HepG2 (cell line): ENCODE measurements at regions not wholly inside any gene's neighbourhood (a gene's known extent, or its start where the extent isn't known, plus 50 kb on each side); places are given as distances from the start of the nearest gene placed in this dataset.

ENCODE experiments used
- ATAC-seq: fragments of 200-7000 bp; cut with Tn5 transposase; 3 replicates; pipeline ENCODE4 v1.9.1; 2020; ENCODE audit warnings: mild to moderate bottlenecking, moderate library complexity
- BruUV-seq: library from RNA; stranded (reverse); fragments of 400-500 nt; replicated peaks from 2 replicates; lab custom pipeline; 2021; lab: Mats Ljungman, UMichigan
- CTCF ChIA-PET: fragments of 300-600 bp; formaldehyde crosslinking; extraction: SDS; loops from one replicate; lab custom pipeline; 2021; ENCODE audit warnings: low total read pairs, inconsistent platforms, low intra/inter-chr PET ratio; lab: Yijun Ruan, JAX
- POLR2A ChIA-PET: fragments of 350-600 bp; sonication (Branson Sonifier 250); formaldehyde crosslinking; loops from one replicate; lab custom pipeline; 2020; ENCODE audit warnings: antibody characterized with exemption, inconsistent platforms; lab: Yijun Ruan, JAX
- DNase-seq: peaks from one replicate; pipeline ENCODE4 v3.0.0-alpha.2; 2015; ENCODE audit warnings: low spot score
- FAIRE-seq: peaks from 3 replicates; lab custom pipeline; 2011; peaks lifted over from hg19 to GRCh38; lab: Jason Lieb, UNC
- H2AFZ ChIP-seq: one replicate; pipeline ENCODE4 v1.6.1; 2011; ENCODE audit warnings: low read length, inconsistent platforms
- H3K27ac ChIP-seq: fragments of 300-600 bp; 3 replicates; pipeline ENCODE4 v1.8.0; 2011; ENCODE audit warnings: mixed run types, mild to moderate bottlenecking, mixed read lengths, low read length, inconsistent platforms; ENCODE audit not compliant: insufficient read depth; ENCODE audit errors: extremely low read length
- H3K27me3 ChIP-seq, 2 experiments: fragments of 200-600 bp in 1 of 2; 2 replicates in 1 of 2; 3 replicates in 1 of 2; pipeline versions ENCODE4 v1.6.0 to v1.8.0; 2011; ENCODE audit warnings: low read length in 2 of 2, mild to moderate bottlenecking in 2 of 2, moderate library complexity in 2 of 2, inconsistent platforms in 1 of 2; ENCODE audit not compliant: insufficient read depth in 2 of 2, control insufficient read depth in 1 of 2
- H3K36me3 ChIP-seq, 2 experiments: fragments of 200-600 bp in 1 of 2; replicated peaks in 1 of 2; 2 replicates in 1 of 2; 3 replicates in 1 of 2; pipeline versions ENCODE4 v1.5.1 to v1.8.0; 2011; ENCODE audit warnings: low read length in 2 of 2, inconsistent platforms in 1 of 2; ENCODE audit not compliant: insufficient read depth in 2 of 2, control insufficient read depth in 1 of 2
- H3K4me1 ChIP-seq: 2 replicates; pipeline ENCODE4 v1.5.1; 2012; ENCODE audit warnings: low read length, inconsistent platforms; ENCODE audit not compliant: insufficient read depth
- H3K4me2 ChIP-seq: 2 replicates; pipeline ENCODE4 v1.6.0; 2011; ENCODE audit warnings: low read depth, low read length, inconsistent platforms
- H3K4me3 ChIP-seq, 3 experiments: fragments of 200-600 bp in 1 of 3; sonication (generic), shearing (Covaris generic) in 1 of 3; replicated peaks in 1 of 3; 2 replicates each; pipeline ENCODE4 v1.5.1; 2011 to 2016; ENCODE audit warnings: low read length in 3 of 3, inconsistent platforms in 2 of 3, low read depth in 2 of 3, mild to moderate bottlenecking in 2 of 3, control low read depth in 1 of 3, mixed read lengths in 1 of 3; ENCODE audit not compliant: insufficient read depth in 1 of 3
- H3K79me2 ChIP-seq: one replicate; pipeline ENCODE4 v1.6.1; 2011; ENCODE audit warnings: low read length, inconsistent platforms; ENCODE audit not compliant: insufficient read depth
- H3K9ac ChIP-seq: 2 replicates; pipeline ENCODE4 v1.6.0; 2011; ENCODE audit warnings: mild to moderate bottlenecking, low read depth, low read length, inconsistent platforms; ENCODE audit not compliant: insufficient read depth
- H3K9me3 ChIP-seq: 2 replicates; pipeline ENCODE4 v1.5.1; 2012; ENCODE audit warnings: mild to moderate bottlenecking, low read length
- H4K20me1 ChIP-seq: 2 replicates; pipeline ENCODE4 v1.6.0; 2011; ENCODE audit warnings: inconsistent platforms, mild to moderate bottlenecking, low read length, moderate library complexity; ENCODE audit not compliant: insufficient read depth
- ATF1 ChIP-seq: IDR thresholded peaks from 2 replicates; pipeline ENCODE4 v1.6.1; 2016; ENCODE audit warnings: mild to moderate bottlenecking, control low read depth
- CBX1 ChIP-seq: IDR thresholded peaks from one replicate; pipeline ENCODE4 v1.6.1; 2016; ENCODE audit warnings: antibody characterized with exemption, low read depth
- CSRNP1 ChIP-seq: sonication (generic); formaldehyde crosslinking; IDR thresholded peaks from 2 replicates; pipeline ENCODE4 v1.8.1; 2023; ENCODE audit warnings: mild to moderate bottlenecking, missing genetic modification reagents
- MXD4 ChIP-seq: IDR thresholded peaks from 2 replicates; pipeline ENCODE4 v1.6.1; 2016; ENCODE audit warnings: mild to moderate bottlenecking, missing biosample characterization, missing genetic modification reagents
- NPAS2 ChIP-seq: sonication (generic); formaldehyde crosslinking; IDR thresholded peaks from 2 replicates; pipeline ENCODE4 v1.8.0; 2022; ENCODE audit warnings: mild to moderate bottlenecking, missing genetic modification reagents, borderline replicate concordance
- SP1 ChIP-seq, 2 experiments: fragments of 450-650 bp in 1 of 2; sonication (generic) in 1 of 2; formaldehyde crosslinking in 1 of 2; IDR thresholded peaks; 2 replicates each; pipeline versions ENCODE4 v1.4.0 to v1.6.1; 2016 to 2020; ENCODE audit warnings: missing genetic modification reagents in 1 of 2
- ZFP1 ChIP-seq: IDR thresholded peaks from 2 replicates; pipeline ENCODE4 v1.6.1; 2016
- ZNF563 ChIP-seq: sonication (generic); formaldehyde crosslinking; IDR thresholded peaks from 2 replicates; pipeline ENCODE4 v1.8.0; 2022; ENCODE audit warnings: mild to moderate bottlenecking, moderate library complexity, missing genetic modification reagents
- WGBS: methylation state at CpG from one replicate; pipeline ENCODE4 v1.1.6; 2017; ENCODE audit warnings: low lambda C conversion rate; 5-methylcytosine and 5-hydroxymethylcytosine counted together
- in situ Hi-C: cut with HindIII; loops from 2 replicates; pipeline ENCODE4 v1.10.0; 2017; ENCODE audit warnings: low pct_unique_long_range_greater_than_20kb; ENCODE audit not compliant: extremely low pct_ligation_motif_present
- intact Hi-C: fragments of 100-400 bp; cut with micrococcal nuclease; formaldehyde crosslinking; loops from one replicate; pipeline ENCODE4 v1.10.0; 2022; ENCODE audit not compliant: unreplicated experiment

GRCh38 chr1:5567839-5568238, 424.4 kb downstream of the NPHP4 start (continued):
- TF ChIP-seq CSRNP1 (no peak), NPAS2 (CRISPR knock-in tag) (no peak), MXD4 (no peak)

- in situ Hi-C loops: no loop called here
- H3K9ac ChIP-seq: no peak overlapping the region
- H3K36me3 ChIP-seq: no peaks in the 10 kb centered on the region
- DNase-seq (no peak), ATAC-seq (no peak), FAIRE-seq (no peak)
- no peaks in the 10 kb centered on the region for H4K20me1 ChIP-seq
- TF ChIP-seq SP1 (IDR thresholded peaks at IDR 0.05) (no peak), SP1 (CRISPR knock-in tag; IDR thresholded peaks at IDR 0.05) (no peak), CBX1 (no peak), ZNF563 (no peak), ATF1 (CRISPR knock-in tag) (no peak), ZFP1 (no peak), NPAS2 (CRISPR knock-in tag) (no peak)
- H3K27ac ChIP-seq: no peak overlapping the region
- H3K9me3 ChIP-seq: peaks cover 15% of the 10 kb centered on the region
- H3K4me1 ChIP-seq: no peaks in the 10 kb centered on the region
- BruUV-seq: no TSS peak
- ChIA-PET CTCF (no interaction called here), POLR2A (no interaction called here)
- H2AFZ ChIP-seq: no peak overlapping the region
- WGBS: no CpG with 5 or more reads among the region's 4 CpGs
- H3K27me3 ChIP-seq: no peaks in the 10 kb centered on the region; a peak in 1 of 5 replicates
- H3K4me2 ChIP-seq: no peak overlapping the region
- H3K79me2 ChIP-seq: no peaks in the 10 kb centered on the region
- intact Hi-C loops: no loop called here
- no peak overlapping the region for H3K4me3 ChIP-seq
Observed at GRCh38 chr1:5566924-5567323, 425.3 kb downstream of the NPHP4 start.
